Vagina (tissue), 2 donors: ENCODE measurements at regions not wholly inside any gene's neighbourhood (a gene's known extent, or its start where the extent isn't known, plus 50 kb on each side); places are given as distances from the start of the nearest gene placed in this dataset.

ENCODE experiments used
- POLR2A ChIP-seq, 2 donors: fragments of 450-650 bp; IDR thresholded peaks; one replicate each; pipeline ENCODE4 v1.6.1; 2017; ENCODE audit warnings: antibody characterized with exemption in 2 of 2, mild to moderate bottlenecking in 2 of 2, moderate library complexity in 2 of 2
- TF ChIP-seq, protein P1 (sequence below), 3 experiments: fragments of 450-650 bp in 2 of 3; fragments of 200-600 bp in 1 of 3; sonication (generic) in 1 of 3; IDR thresholded peaks; one replicate each; pipeline ENCODE4 v1.5.1; 2017 to 2019; ENCODE audit warnings: antibody characterized with exemption in 3 of 3, mild to moderate bottlenecking in 2 of 3, moderate library complexity in 2 of 3

DNA sequence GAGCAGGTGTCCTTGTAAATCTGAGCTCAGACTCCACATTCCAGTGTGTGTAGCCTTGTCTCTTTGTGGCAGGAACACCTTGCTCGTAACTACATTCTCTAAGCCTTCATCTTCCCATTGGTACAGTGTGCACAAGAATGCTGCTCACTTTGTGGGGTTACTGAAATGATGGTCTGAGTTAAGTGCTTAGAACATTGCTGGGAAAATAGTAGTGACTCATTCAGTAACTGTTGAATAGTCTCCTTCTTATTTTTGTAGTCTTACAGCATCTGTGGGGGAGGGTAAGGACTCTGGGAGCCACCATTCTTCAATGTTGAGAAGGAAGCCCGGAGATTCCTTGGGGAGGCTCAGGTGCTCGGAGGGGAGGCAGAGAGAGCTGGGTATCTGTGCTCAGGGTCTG, 236.0 kb upstream of the HDAC4 start:
- TF ChIP-seq, protein P1, sequence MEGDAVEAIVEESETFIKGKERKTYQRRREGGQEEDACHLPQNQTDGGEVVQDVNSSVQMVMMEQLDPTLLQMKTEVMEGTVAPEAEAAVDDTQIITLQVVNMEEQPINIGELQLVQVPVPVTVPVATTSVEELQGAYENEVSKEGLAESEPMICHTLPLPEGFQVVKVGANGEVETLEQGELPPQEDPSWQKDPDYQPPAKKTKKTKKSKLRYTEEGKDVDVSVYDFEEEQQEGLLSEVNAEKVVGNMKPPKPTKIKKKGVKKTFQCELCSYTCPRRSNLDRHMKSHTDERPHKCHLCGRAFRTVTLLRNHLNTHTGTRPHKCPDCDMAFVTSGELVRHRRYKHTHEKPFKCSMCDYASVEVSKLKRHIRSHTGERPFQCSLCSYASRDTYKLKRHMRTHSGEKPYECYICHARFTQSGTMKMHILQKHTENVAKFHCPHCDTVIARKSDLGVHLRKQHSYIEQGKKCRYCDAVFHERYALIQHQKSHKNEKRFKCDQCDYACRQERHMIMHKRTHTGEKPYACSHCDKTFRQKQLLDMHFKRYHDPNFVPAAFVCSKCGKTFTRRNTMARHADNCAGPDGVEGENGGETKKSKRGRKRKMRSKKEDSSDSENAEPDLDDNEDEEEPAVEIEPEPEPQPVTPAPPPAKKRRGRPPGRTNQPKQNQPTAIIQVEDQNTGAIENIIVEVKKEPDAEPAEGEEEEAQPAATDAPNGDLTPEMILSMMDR (IDR thresholded peaks at IDR 0.05), result no peak
- TF ChIP-seq POLR2A (IDR thresholded peaks at IDR 0.05), result no peak
